ENCODE measurements at regions not wholly inside any gene's neighbourhood (a gene's known extent, or its start where the extent isn't known, plus 50 kb on each side); places are given as distances from the start of the nearest gene placed in this dataset.

GRCh38 chr11:37786214-37786755, 1188.2 kb upstream of the RAG2 start:
- H3K4me3 ChIP-seq, result no peak overlapping the region
- 9 to 50% (median 42%) methylated on average over 1 of the region's 1 CpG for WGBS, 5 donors
- intact Hi-C loops (cut with DNase I; ENCODE audit: low total_unique reads), result no loop called here
- H3K27ac ChIP-seq, result no peak overlapping the region
- H3K9me3 ChIP-seq, result peaks cover 0 to 54% (median 47%) of the 10 kb centered on the region in 8 donors
- no peaks in the 10 kb centered on the region for H3K4me1 ChIP-seq
- no peaks in the 10 kb centered on the region for H3K36me3 ChIP-seq
- H3K27me3 ChIP-seq (replicated peaks in 1 of 7), result no peaks in the 10 kb centered on the region
- DNase-seq, result no peak
- TF ChIP-seq POLR2AphosphoS5 (IDR thresholded peaks at IDR 0.05) (no peak), CTCF (IDR thresholded peaks at IDR 0.05 in 8 of 11, conservative IDR thresholded peaks at IDR 0.05 in 3 of 11) (no peak), POLR2A (IDR thresholded peaks at IDR 0.05) (no peak)

- Histone ChIP-seq H3K4me3 (no peak overlapping the region), H3K27me3 (replicated peaks in 1 of 7) (no peaks in the 10 kb centered on the region), H3K4me1 (no peaks in the 10 kb centered on the region), H3K27ac (no peak overlapping the region), H3K36me3 (no peaks in the 10 kb centered on the region), H3K9me3 (peaks cover 0 to 7% (median 0%) of the 10 kb centered on the region in 8 donors)
- intact Hi-C loops (cut with DNase I; ENCODE audit: low total_unique reads), result no loop called here
- no peak for DNase-seq
- WGBS, 5 donors, result 82 to 94% (median 91%) methylated on average over 8 of the region's 8 CpGs
- no peak for TF ChIP-seq CTCF (IDR thresholded peaks at IDR 0.05 in 8 of 11, conservative IDR thresholded peaks at IDR 0.05 in 3 of 11)
- no peak for TF ChIP-seq POLR2AphosphoS5 (IDR thresholded peaks at IDR 0.05)
- TF ChIP-seq POLR2A (IDR thresholded peaks at IDR 0.05), result no peak
Measured at GRCh38 chr11:37774441-37774840, 1176.4 kb upstream of the RAG2 start.

- WGBS, 5 donors, result 51 to 85% (median 68%) methylated on average over 1 of the region's 1 CpG
Measured at GRCh38 chr11:37770145-37770544, 1172.1 kb upstream of the RAG2 start.

GRCh38 chr11:37762079-37762478, 1164.0 kb upstream of the RAG2 start:
- DNase-seq, result no peak
- Histone ChIP-seq H3K36me3 (no peaks in the 10 kb centered on the region), H3K9me3 (peaks cover 0 to 12% (median 7%) of the 10 kb centered on the region in 8 donors), H3K4me3 (no peak overlapping the region), H3K27ac (no peak overlapping the region), H3K27me3 (replicated peaks in 1 of 7) (no peaks in the 10 kb centered on the region), H3K4me1 (no peaks in the 10 kb centered on the region)
- intact Hi-C loops (cut with DNase I; ENCODE audit: low total_unique reads), result no loop called here
- 84 to 88% (median 86%) methylated on average over 3 of the region's 3 CpGs for WGBS, 5 donors
- TF ChIP-seq CTCF (IDR thresholded peaks at IDR 0.05 in 8 of 11, conservative IDR thresholded peaks at IDR 0.05 in 3 of 11), result no peak
- no peak for TF ChIP-seq POLR2AphosphoS5 (IDR thresholded peaks at IDR 0.05)
- TF ChIP-seq POLR2A (IDR thresholded peaks at IDR 0.05), result no peak

More at GRCh38 chr11:37770145-37770544, 1172.1 kb upstream of the RAG2 start:
- no peak for DNase-seq
- no peaks in the 10 kb centered on the region for H3K4me1 ChIP-seq
- TF ChIP-seq POLR2AphosphoS5 (IDR thresholded peaks at IDR 0.05) (no peak), CTCF (IDR thresholded peaks at IDR 0.05 in 8 of 11, conservative IDR thresholded peaks at IDR 0.05 in 3 of 11) (no peak), POLR2A (IDR thresholded peaks at IDR 0.05) (no peak)
- intact Hi-C loops (cut with DNase I; ENCODE audit: low total_unique reads), result no loop called here
- H3K9me3 ChIP-seq, result peaks cover 0 to 7% (median 2%) of the 10 kb centered on the region in 8 donors
- H3K4me3 ChIP-seq, result no peak overlapping the region
- H3K36me3 ChIP-seq, result no peaks in the 10 kb centered on the region
- no peak overlapping the region for H3K27ac ChIP-seq
- no peaks in the 10 kb centered on the region for H3K27me3 ChIP-seq (replicated peaks in 1 of 7)

All from spleen (tissue), 11 donors.